ENCODE measurements at regions not wholly inside any gene's neighbourhood (a gene's known extent, or its start where the extent isn't known, plus 50 kb on each side); places are given as distances from the start of the nearest gene placed in this dataset.

- WGBS, 2 donors, result 71 to 75% methylated on average over 7 of the region's 7 CpGs
- no peak for DNase-seq
- Histone ChIP-seq H3K36me3 (no peaks in the 10 kb centered on the region), H3K4me3 (no peak overlapping the region), H3K9me3 (peaks cover 0 to 8% (median 6%) of the 10 kb centered on the region in 3 donors), H3K27me3 (no peaks in the 10 kb centered on the region), H3K4me1 (peaks cover 0 to 9% (median 0%) of the 10 kb centered on the region in 3 donors), H3K27ac (no peak overlapping the region)
- intact Hi-C loops (cut with DNase I), result no loop called here
- TF ChIP-seq POLR2A (IDR thresholded peaks at IDR 0.05), result no peak
- TF ChIP-seq, protein P1, sequence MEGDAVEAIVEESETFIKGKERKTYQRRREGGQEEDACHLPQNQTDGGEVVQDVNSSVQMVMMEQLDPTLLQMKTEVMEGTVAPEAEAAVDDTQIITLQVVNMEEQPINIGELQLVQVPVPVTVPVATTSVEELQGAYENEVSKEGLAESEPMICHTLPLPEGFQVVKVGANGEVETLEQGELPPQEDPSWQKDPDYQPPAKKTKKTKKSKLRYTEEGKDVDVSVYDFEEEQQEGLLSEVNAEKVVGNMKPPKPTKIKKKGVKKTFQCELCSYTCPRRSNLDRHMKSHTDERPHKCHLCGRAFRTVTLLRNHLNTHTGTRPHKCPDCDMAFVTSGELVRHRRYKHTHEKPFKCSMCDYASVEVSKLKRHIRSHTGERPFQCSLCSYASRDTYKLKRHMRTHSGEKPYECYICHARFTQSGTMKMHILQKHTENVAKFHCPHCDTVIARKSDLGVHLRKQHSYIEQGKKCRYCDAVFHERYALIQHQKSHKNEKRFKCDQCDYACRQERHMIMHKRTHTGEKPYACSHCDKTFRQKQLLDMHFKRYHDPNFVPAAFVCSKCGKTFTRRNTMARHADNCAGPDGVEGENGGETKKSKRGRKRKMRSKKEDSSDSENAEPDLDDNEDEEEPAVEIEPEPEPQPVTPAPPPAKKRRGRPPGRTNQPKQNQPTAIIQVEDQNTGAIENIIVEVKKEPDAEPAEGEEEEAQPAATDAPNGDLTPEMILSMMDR (IDR thresholded peaks at IDR 0.05), result no peak
These were observed 114.1 kb downstream of the EMX2 start for GRCh38 chr10:117656385-117657367.

DNA sequence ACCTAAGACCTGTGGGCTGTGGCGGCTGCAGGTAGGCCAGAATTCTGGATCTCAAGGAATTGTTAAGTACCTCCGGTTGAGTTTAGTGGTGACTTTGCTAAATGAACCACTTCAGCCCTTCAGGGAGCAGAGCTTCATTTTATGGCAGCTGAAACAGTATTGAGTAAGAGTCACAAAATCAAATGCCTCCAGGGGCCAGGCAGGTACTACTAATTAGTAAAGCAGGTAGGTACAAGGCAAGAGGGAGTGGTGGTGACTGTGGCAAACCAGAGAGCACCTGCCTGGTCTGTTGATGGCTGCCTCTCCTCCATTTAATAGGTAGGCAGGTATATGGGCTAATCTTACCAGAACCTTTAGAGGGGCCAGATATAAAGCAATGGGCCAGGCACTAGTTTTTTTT, 118.8 kb downstream of the EMX2 start:
- intact Hi-C loops (cut with DNase I), result no loop called here
- DNase-seq, result no peak
- no peaks in the 10 kb centered on the region for H3K27me3 ChIP-seq
- H3K36me3 ChIP-seq, result no peaks in the 10 kb centered on the region
- no peak overlapping the region for H3K27ac ChIP-seq
- no peaks in the 10 kb centered on the region for H3K4me1 ChIP-seq
- H3K9me3 ChIP-seq, result no peaks in the 10 kb centered on the region
- TF ChIP-seq POLR2A (IDR thresholded peaks at IDR 0.05), result no peak
- TF ChIP-seq, protein P1 (IDR thresholded peaks at IDR 0.05), result no peak
- H3K4me3 ChIP-seq, result no peak overlapping the region
- WGBS, 2 donors, result 88 to 93% methylated on average over 2 of the region's 2 CpGs

- Histone ChIP-seq H3K4me1 (no peaks in the 10 kb centered on the region), H3K36me3 (no peaks in the 10 kb centered on the region), H3K4me3 (no peak overlapping the region), H3K27ac (no peak overlapping the region), H3K27me3 (no peaks in the 10 kb centered on the region), H3K9me3 (no peaks in the 10 kb centered on the region)
- no peak for DNase-seq
- 62 to 73% methylated on average over 2 of the region's 2 CpGs for WGBS, 2 donors
- TF ChIP-seq POLR2A (IDR thresholded peaks at IDR 0.05), result no peak
- TF ChIP-seq, protein P1 (IDR thresholded peaks at IDR 0.05), result no peak
- intact Hi-C loops (cut with DNase I), result no loop called here
These were observed 119.6 kb downstream of the EMX2 start for GRCh38 chr10:117662126-117662525.

GRCh38 chr10:117662751-117663540, 120.4 kb downstream of the EMX2 start:
- Histone ChIP-seq H3K27ac (no peak overlapping the region), H3K9me3 (no peaks in the 10 kb centered on the region), H3K27me3 (no peaks in the 10 kb centered on the region), H3K36me3 (no peaks in the 10 kb centered on the region), H3K4me3 (no peak overlapping the region), H3K4me1 (no peaks in the 10 kb centered on the region)
- intact Hi-C loops (cut with DNase I), result no loop called here
- WGBS, 2 donors, result 48 to 82% methylated on average over 2 of the region's 7 CpGs
- no peak for DNase-seq
- no peak for TF ChIP-seq POLR2A (IDR thresholded peaks at IDR 0.05)
- TF ChIP-seq, protein P1 (IDR thresholded peaks at IDR 0.05), result no peak

DNA sequence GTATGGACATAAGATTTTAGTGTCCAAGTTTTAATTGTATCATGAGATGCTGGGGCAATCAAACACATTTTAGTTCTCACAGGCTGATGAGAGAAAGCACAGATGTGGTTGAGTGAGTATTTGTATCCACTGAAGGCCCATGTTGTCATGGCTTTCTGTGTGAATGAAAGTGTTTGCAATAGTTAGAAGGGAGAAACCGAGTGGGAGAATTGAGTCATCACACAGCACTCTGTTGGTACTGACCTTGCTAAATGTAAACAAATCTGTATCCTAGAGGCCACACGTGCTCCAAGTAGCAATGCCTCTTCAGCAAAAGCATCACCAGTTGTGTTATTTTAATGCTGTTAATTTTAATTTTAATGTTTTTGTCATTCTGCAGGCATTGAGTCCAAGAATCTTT, 121.2 kb downstream of the EMX2 start:
- no peak for DNase-seq
- WGBS, 2 donors, result 17 to 21% methylated on average over 2 of the region's 2 CpGs
- Histone ChIP-seq H3K36me3 (no peaks in the 10 kb centered on the region), H3K4me1 (no peaks in the 10 kb centered on the region), H3K27ac (no peak overlapping the region), H3K4me3 (no peak overlapping the region), H3K9me3 (no peaks in the 10 kb centered on the region), H3K27me3 (no peaks in the 10 kb centered on the region)
- intact Hi-C loops (cut with DNase I), result no loop called here
- no peak for TF ChIP-seq POLR2A (IDR thresholded peaks at IDR 0.05)
- TF ChIP-seq, protein P1 (IDR thresholded peaks at IDR 0.05), result no peak

Data from esophagus squamous epithelium (tissue), 5 donors.